WERI-Rb-1 (cell line): ENCODE measurements at regions not wholly inside any gene's neighbourhood (a gene's known extent, or its start where the extent isn't known, plus 50 kb on each side); places are given as distances from the start of the nearest gene placed in this dataset.
A peak's percentile ranks its signal among the peaks of the same experiment; 100 is the strongest.

Experiments used
- DNase-seq: peaks from one replicate; pipeline ENCODE4 v3.0.0-alpha.2; 2020
- H3K27ac ChIP-seq: fragments of 250-450 bp; sonication (Bioruptor Pico); 2 replicates; pipeline ENCODE4 v1.5.1; 2020; ENCODE audit warnings: mild to moderate bottlenecking, moderate library complexity
- H3K27me3 ChIP-seq: fragments of 250-450 bp; sonication (Bioruptor Pico); 2 replicates; pipeline ENCODE4 v1.5.1; 2021; ENCODE audit warnings: mild to moderate bottlenecking, low read depth, moderate library complexity; ENCODE audit not compliant: insufficient read depth, severe bottlenecking
- H3K36me3 ChIP-seq: fragments of 250-450 bp; sonication (Bioruptor Pico); 2 replicates; pipeline ENCODE4 v1.5.1; 2020; ENCODE audit warnings: mild to moderate bottlenecking, moderate library complexity
- H3K4me3 ChIP-seq: 2 replicates; pipeline ENCODE4 v1.5.1; 2011; ENCODE audit warnings: low read depth, mild to moderate bottlenecking, control low read depth, low read length
- H3K9me3 ChIP-seq: fragments of 250-450 bp; sonication (Bioruptor Pico); 2 replicates; pipeline ENCODE4 v1.5.1; 2021; ENCODE audit warnings: mild to moderate bottlenecking, moderate library complexity; ENCODE audit not compliant: severe bottlenecking
- CTCF ChIP-seq: IDR thresholded peaks from 2 replicates; pipeline ENCODE4 v1.5.1; 2011; ENCODE audit warnings: low read depth, mild to moderate bottlenecking, control low read depth, inconsistent platforms, low read length

GRCh38 chr12:24393071-24393470 lies 443.6 kb upstream of the SOX5 start:
- peak; percentile 8 for DNase-seq
- Histone ChIP-seq H3K27me3 (no peaks in the 10 kb centered on the region), H3K9me3 (peaks cover 5% of the 10 kb centered on the region), H3K4me3 (no peak overlapping the region), H3K36me3 (no peaks in the 10 kb centered on the region), H3K27ac (no peak overlapping the region)
- TF ChIP-seq CTCF = no peak

- Histone ChIP-seq H3K27me3 (no peaks in the 10 kb centered on the region), H3K9me3 (peaks cover 5% of the 10 kb centered on the region), H3K4me3 (no peak overlapping the region), H3K27ac (no peak overlapping the region), H3K36me3 (no peaks in the 10 kb centered on the region)
- no peak for TF ChIP-seq CTCF
- DNase-seq = no peak
Measured at GRCh38 chr12:24389394-24389793, 439.9 kb upstream of the SOX5 start.

- H3K9me3 ChIP-seq = peaks cover 5% of the 10 kb centered on the region
- no peak overlapping the region for H3K4me3 ChIP-seq
- TF ChIP-seq CTCF = no peak
- H3K27ac ChIP-seq = no peak overlapping the region
- no peaks in the 10 kb centered on the region for H3K27me3 ChIP-seq
- no peaks in the 10 kb centered on the region for H3K36me3 ChIP-seq
- DNase-seq = no peak
Measured at GRCh38 chr12:24387381-24387780, 437.9 kb upstream of the SOX5 start.

- Histone ChIP-seq H3K4me3 (no peak overlapping the region), H3K27ac (no peak overlapping the region), H3K36me3 (no peaks in the 10 kb centered on the region), H3K27me3 (no peaks in the 10 kb centered on the region), H3K9me3 (peaks cover 5% of the 10 kb centered on the region)
- no peak for DNase-seq
- no peak for TF ChIP-seq CTCF
Measured at GRCh38 chr12:24386836-24387235, 437.4 kb upstream of the SOX5 start.

GRCh38 chr12:24381790-24382189 lies 432.3 kb upstream of the SOX5 start:
- Histone ChIP-seq H3K27ac (no peak overlapping the region), H3K36me3 (no peaks in the 10 kb centered on the region), H3K27me3 (no peaks in the 10 kb centered on the region), H3K9me3 (no peaks in the 10 kb centered on the region), H3K4me3 (no peak overlapping the region)
- no peak for TF ChIP-seq CTCF
- no peak for DNase-seq

GRCh38 chr12:24379861-24380521 lies 430.5 kb upstream of the SOX5 start:
- H3K9me3 ChIP-seq = no peaks in the 10 kb centered on the region
- no peaks in the 10 kb centered on the region for H3K36me3 ChIP-seq
- no peak for TF ChIP-seq CTCF
- no peak for DNase-seq
- H3K27ac ChIP-seq = no peak overlapping the region
- no peaks in the 10 kb centered on the region for H3K27me3 ChIP-seq
- no peak overlapping the region for H3K4me3 ChIP-seq
